IPS DF 6.9 (cell line): ENCODE measurements at regions not wholly inside any gene's neighbourhood (a gene's known extent, or its start where the extent isn't known, plus 50 kb on each side); places are given as distances from the start of the nearest gene placed in this dataset.

Experiments used
- DNase-seq: peaks from one replicate; pipeline ENCODE4 v3.0.0-alpha.2; 2013; ENCODE audit warnings: low read depth, low spot score
- H3K27ac ChIP-seq: one replicate; pipeline ENCODE4 v1.5.1; 2013; ENCODE audit warnings: low read length, control low read depth
- H3K27me3 ChIP-seq: 2 replicates; pipeline ENCODE4 v1.6.1; 2013; ENCODE audit warnings: mild to moderate bottlenecking, low read length; ENCODE audit not compliant: control insufficient read depth, insufficient read depth
- H3K36me3 ChIP-seq: 2 replicates; pipeline ENCODE4 v1.6.1; 2013; ENCODE audit warnings: low read length; ENCODE audit not compliant: control insufficient read depth, insufficient read depth
- H3K4me1 ChIP-seq: 2 replicates; pipeline ENCODE4 v1.6.1; 2013; ENCODE audit warnings: low read length; ENCODE audit not compliant: control insufficient read depth, insufficient read depth
- H3K4me3 ChIP-seq: 2 replicates; pipeline ENCODE4 v1.5.1; 2013; ENCODE audit warnings: mild to moderate bottlenecking, low read length
- H3K9me3 ChIP-seq: 2 replicates; pipeline ENCODE4 v1.6.1; 2013; ENCODE audit warnings: low read length, inconsistent platforms; ENCODE audit not compliant: control insufficient read depth, insufficient read depth
- WGBS: extraction: QIAGEN DNeasy Blood & Tissue Kit; methylation state at CpG from one replicate; pipeline ENCODE4 v1.1.7; 2013; ENCODE audit warnings: mixed read lengths, missing lambda C conversion rate; ENCODE audit not compliant: insufficient read length, insufficient coverage; 5-methylcytosine and 5-hydroxymethylcytosine counted together

GRCh38 chr9:81513059-81513458 lies 176.3 kb downstream of the TLE1 start:
- Histone ChIP-seq H3K4me3 (no peak overlapping the region), H3K27me3 (no peaks in the 10 kb centered on the region), H3K4me1 (no peaks in the 10 kb centered on the region), H3K27ac (no peak overlapping the region), H3K36me3 (no peaks in the 10 kb centered on the region), H3K9me3 (no peaks in the 10 kb centered on the region)
- whole genome bisulfite sequencing = no CpG with 5 or more reads among the region's 2 CpGs
- no peak for DNase-seq

GRCh38 chr9:81512641-81513040 lies 176.7 kb downstream of the TLE1 start:
- Histone ChIP-seq H3K27ac (no peak overlapping the region), H3K4me3 (no peak overlapping the region), H3K9me3 (no peaks in the 10 kb centered on the region), H3K36me3 (no peaks in the 10 kb centered on the region), H3K4me1 (no peaks in the 10 kb centered on the region), H3K27me3 (no peaks in the 10 kb centered on the region)
- no CpG with 5 or more reads among the region's 1 CpG for WGBS
- DNase-seq = no peak

- H3K27me3 ChIP-seq = no peaks in the 10 kb centered on the region
- H3K27ac ChIP-seq = no peak overlapping the region
- no peaks in the 10 kb centered on the region for H3K9me3 ChIP-seq
- H3K36me3 ChIP-seq = no peaks in the 10 kb centered on the region
- no peaks in the 10 kb centered on the region for H3K4me1 ChIP-seq
- no peak for DNase-seq
- H3K4me3 ChIP-seq = no peak overlapping the region
- no CpG with 5 or more reads among the region's 12 CpGs for WGBS
These were observed 180.9 kb downstream of the TLE1 start for GRCh38 chr9:81508476-81508875.

GRCh38 chr9:81506941-81507864 lies 182.1 kb downstream of the TLE1 start:
- no peak for DNase-seq
- no peaks in the 10 kb centered on the region for H3K27me3 ChIP-seq
- no peak overlapping the region for H3K4me3 ChIP-seq
- no peak overlapping the region for H3K27ac ChIP-seq
- H3K9me3 ChIP-seq = no peaks in the 10 kb centered on the region
- no peaks in the 10 kb centered on the region for H3K36me3 ChIP-seq
- no peaks in the 10 kb centered on the region for H3K4me1 ChIP-seq
- no CpG with 5 or more reads among the region's 32 CpGs for WGBS

GRCh38 chr9:81499594-81499993 lies 189.8 kb downstream of the TLE1 start:
- Histone ChIP-seq H3K36me3 (no peaks in the 10 kb centered on the region), H3K27me3 (no peaks in the 10 kb centered on the region), H3K4me1 (no peaks in the 10 kb centered on the region), H3K4me3 (no peak overlapping the region), H3K27ac (no peak overlapping the region), H3K9me3 (no peaks in the 10 kb centered on the region)
- no peak for DNase-seq
- WGBS = no CpG with 5 or more reads among the region's 2 CpGs

GRCh38 chr9:81499021-81499454 lies 190.3 kb downstream of the TLE1 start:
- no peaks in the 10 kb centered on the region for H3K9me3 ChIP-seq

GRCh38 chr9:81498576-81498975 lies 190.8 kb downstream of the TLE1 start:
- DNase-seq = no peak
- no peaks in the 10 kb centered on the region for H3K9me3 ChIP-seq
- no peak overlapping the region for H3K4me3 ChIP-seq
- no peaks in the 10 kb centered on the region for H3K36me3 ChIP-seq
- WGBS = no CpG with 5 or more reads among the region's 5 CpGs
- H3K27me3 ChIP-seq = no peaks in the 10 kb centered on the region
- no peak overlapping the region for H3K27ac ChIP-seq
- no peaks in the 10 kb centered on the region for H3K4me1 ChIP-seq

More at GRCh38 chr9:81499021-81499454, 190.3 kb downstream of the TLE1 start:
- no peak overlapping the region for H3K4me3 ChIP-seq
- no peak for DNase-seq
- H3K4me1 ChIP-seq = no peaks in the 10 kb centered on the region
- no CpG with 5 or more reads among the region's 6 CpGs for WGBS
- no peak overlapping the region for H3K27ac ChIP-seq
- no peaks in the 10 kb centered on the region for H3K36me3 ChIP-seq
- no peaks in the 10 kb centered on the region for H3K27me3 ChIP-seq

GRCh38 chr9:81497091-81497490 lies 192.3 kb downstream of the TLE1 start:
- Histone ChIP-seq H3K9me3 (no peaks in the 10 kb centered on the region), H3K4me3 (no peak overlapping the region), H3K27me3 (no peaks in the 10 kb centered on the region), H3K27ac (no peak overlapping the region), H3K4me1 (no peaks in the 10 kb centered on the region), H3K36me3 (no peaks in the 10 kb centered on the region)
- no CpG with 5 or more reads among the region's 1 CpG for WGBS
- DNase-seq = no peak

- H3K36me3 ChIP-seq = no peaks in the 10 kb centered on the region
- H3K27ac ChIP-seq = no peak overlapping the region
- H3K4me3 ChIP-seq = no peak overlapping the region
- H3K9me3 ChIP-seq = no peaks in the 10 kb centered on the region
- no peaks in the 10 kb centered on the region for H3K27me3 ChIP-seq
- WGBS = no CpG with 5 or more reads among the region's 1 CpG
- DNase-seq = no peak
- no peaks in the 10 kb centered on the region for H3K4me1 ChIP-seq
These were observed 196.5 kb downstream of the TLE1 start for GRCh38 chr9:81492710-81493447.

- Histone ChIP-seq H3K27me3 (no peaks in the 10 kb centered on the region), H3K27ac (no peak overlapping the region), H3K36me3 (no peaks in the 10 kb centered on the region), H3K9me3 (no peaks in the 10 kb centered on the region), H3K4me3 (no peak overlapping the region), H3K4me1 (no peaks in the 10 kb centered on the region)
- WGBS = no CpG with 5 or more reads among the region's 5 CpGs
- DNase-seq = no peak
These were observed 198.6 kb downstream of the TLE1 start for GRCh38 chr9:81490605-81491331.
